GM23248 (cell line): ENCODE measurements at regions not wholly inside any gene's neighbourhood (a gene's known extent, or its start where the extent isn't known, plus 50 kb on each side); places are given as distances from the start of the nearest gene placed in this dataset.

Source experiments
- EZH2 ChIP-seq: fragments of 200-600 bp; sonication (generic); IDR thresholded peaks from 2 replicates; pipeline ENCODE4 v1.6.1; 2018; ENCODE audit warnings: antibody characterized with exemption, mild to moderate bottlenecking; ENCODE audit not compliant: insufficient read depth, poor library complexity, severe bottlenecking
- EZH2phosphoT487 ChIP-seq: fragments of 200-600 bp; sonication (generic); IDR thresholded peaks from 2 replicates; pipeline ENCODE4 v1.6.1; 2018; ENCODE audit warnings: antibody characterized with exemption, moderate library complexity, mild to moderate bottlenecking, low read depth; ENCODE audit not compliant: insufficient read depth

DNA sequence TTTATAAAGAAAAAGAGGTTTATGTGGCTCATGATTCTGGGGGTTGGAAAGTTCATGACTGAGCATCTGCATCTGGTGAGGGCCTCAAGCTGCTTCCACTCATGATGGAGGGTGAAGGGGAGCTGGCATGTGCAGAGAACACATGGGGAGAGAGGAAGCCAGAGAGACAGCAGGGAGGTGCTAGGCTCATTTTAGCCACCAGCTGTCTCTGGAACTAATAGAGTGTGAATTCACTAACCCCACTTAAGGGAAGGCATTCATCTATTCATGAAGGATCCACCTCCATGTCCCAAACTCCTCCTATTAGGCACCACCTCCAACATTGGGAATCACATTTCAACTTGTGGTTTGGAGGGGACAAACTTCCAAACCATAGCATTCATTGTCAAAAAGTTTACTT is 137.3 kb upstream of the PMEPA1 start:
- TF ChIP-seq EZH2 (no peak), EZH2phosphoT487 (no peak)
